Gastroesophageal sphincter (tissue), 4 donors: ENCODE measurements at regions not wholly inside any gene's neighbourhood (a gene's known extent, or its start where the extent isn't known, plus 50 kb on each side); places are given as distances from the start of the nearest gene placed in this dataset.

Source experiments
- ATAC-seq: fragments of 150-250 bp; one replicate; pipeline ENCODE4 v1.9.1; 2016; ENCODE audit warnings: mild to moderate bottlenecking, moderate library complexity
- H3K27ac ChIP-seq, 4 donors: fragments of 200-600 bp; sonication (generic) in 3 of 4; 1 replicate in 3 of 4; 2 replicates in 1 of 4; pipeline ENCODE4 v1.5.1; 2016 to 2019
- H3K27me3 ChIP-seq: fragments of 200-600 bp; sonication (generic); one replicate; pipeline ENCODE4 v1.5.1; 2019
- H3K36me3 ChIP-seq, 2 donors: fragments of 200-600 bp; sonication (generic); one replicate each; pipeline ENCODE4 v1.5.1; 2019; ENCODE audit warnings: control low read depth in 1 of 2
- H3K4me1 ChIP-seq, 3 donors: fragments of 200-600 bp; sonication (generic); 1 replicate in 2 of 3; 2 replicates in 1 of 3; pipeline ENCODE4 v1.5.1; 2016 to 2019; ENCODE audit warnings: control low read depth in 2 of 3
- H3K4me3 ChIP-seq, 2 donors: fragments of 200-600 bp; sonication (generic); one replicate each; pipeline ENCODE4 v1.5.1; 2019; ENCODE audit warnings: mild to moderate bottlenecking in 1 of 2, moderate library complexity in 1 of 2
- H3K9me3 ChIP-seq, 3 donors: fragments of 200-600 bp; sonication (generic); one replicate each; pipeline ENCODE4 v1.5.1; 2017 to 2019; ENCODE audit warnings: control low read depth in 2 of 3
- EP300 ChIP-seq: sonication (generic); formaldehyde crosslinking; IDR thresholded peaks from one replicate; pipeline ENCODE4 v1.6.1; 2017; ENCODE audit warnings: antibody characterized with exemption, mild to moderate bottlenecking
- POLR2A ChIP-seq, 2 donors: fragments of 450-650 bp; IDR thresholded peaks; one replicate each; pipeline ENCODE4 v1.6.1; 2017; ENCODE audit warnings: antibody characterized with exemption in 2 of 2, mild to moderate bottlenecking in 2 of 2, moderate library complexity in 1 of 2
- POLR2AphosphoS5 ChIP-seq: sonication (generic); formaldehyde crosslinking; IDR thresholded peaks from one replicate; pipeline ENCODE4 v1.6.1; 2017; ENCODE audit warnings: antibody characterized with exemption
- whole genome bisulfite sequencing, 2 donors: methylation state at CpG; one replicate each; pipeline ENCODE4 v1.1.5; 2018; ENCODE audit warnings: low coverage in 1 of 2; 5-methylcytosine and 5-hydroxymethylcytosine counted together
- TF ChIP-seq, protein P1 (sequence below), 4 experiments: fragments of 200-600 bp in 2 of 4; fragments of 450-650 bp in 2 of 4; sonication (generic) in 1 of 4; IDR thresholded peaks; one replicate each; pipeline ENCODE4 v1.5.1; 2017 to 2019; ENCODE audit warnings: antibody characterized with exemption in 4 of 4, mild to moderate bottlenecking in 2 of 4, moderate library complexity in 2 of 4

DNA sequence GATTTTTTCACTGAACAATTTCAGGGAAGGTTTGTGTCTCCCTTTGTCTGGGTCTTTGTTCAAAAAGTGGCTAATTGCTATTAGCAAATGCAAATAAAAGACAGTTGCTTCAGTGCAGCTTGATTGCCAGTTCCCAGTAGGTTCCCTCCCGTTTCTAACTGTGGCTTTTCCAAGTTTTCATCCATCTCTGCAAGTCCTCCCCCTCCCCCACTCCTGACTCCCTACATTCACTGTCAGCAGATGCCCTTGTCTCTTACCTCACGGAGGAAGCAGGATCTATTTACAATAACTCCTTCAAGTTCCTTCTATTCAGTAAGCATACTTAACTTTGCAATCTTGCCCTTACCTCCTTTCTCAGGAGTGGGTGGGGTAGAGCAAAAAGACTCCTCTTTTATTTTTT lies 55.4 kb upstream of the SCEL start:
- peaks cover 0 to 19% (median 0%) of the 10 kb centered on the region in 3 donors for H3K4me1 ChIP-seq
- no peak overlapping the region for H3K4me3 ChIP-seq
- H3K27ac ChIP-seq: no peak overlapping the region
- WGBS, 2 donors: 20 to 23% methylated on average over 1 to 2 of the region's 2 CpGs
- ATAC-seq: no peak
- no peaks in the 10 kb centered on the region for H3K27me3 ChIP-seq
- H3K9me3 ChIP-seq: no peaks in the 10 kb centered on the region
- H3K36me3 ChIP-seq: no peaks in the 10 kb centered on the region
- TF ChIP-seq POLR2AphosphoS5: no peak
- TF ChIP-seq, protein P1, sequence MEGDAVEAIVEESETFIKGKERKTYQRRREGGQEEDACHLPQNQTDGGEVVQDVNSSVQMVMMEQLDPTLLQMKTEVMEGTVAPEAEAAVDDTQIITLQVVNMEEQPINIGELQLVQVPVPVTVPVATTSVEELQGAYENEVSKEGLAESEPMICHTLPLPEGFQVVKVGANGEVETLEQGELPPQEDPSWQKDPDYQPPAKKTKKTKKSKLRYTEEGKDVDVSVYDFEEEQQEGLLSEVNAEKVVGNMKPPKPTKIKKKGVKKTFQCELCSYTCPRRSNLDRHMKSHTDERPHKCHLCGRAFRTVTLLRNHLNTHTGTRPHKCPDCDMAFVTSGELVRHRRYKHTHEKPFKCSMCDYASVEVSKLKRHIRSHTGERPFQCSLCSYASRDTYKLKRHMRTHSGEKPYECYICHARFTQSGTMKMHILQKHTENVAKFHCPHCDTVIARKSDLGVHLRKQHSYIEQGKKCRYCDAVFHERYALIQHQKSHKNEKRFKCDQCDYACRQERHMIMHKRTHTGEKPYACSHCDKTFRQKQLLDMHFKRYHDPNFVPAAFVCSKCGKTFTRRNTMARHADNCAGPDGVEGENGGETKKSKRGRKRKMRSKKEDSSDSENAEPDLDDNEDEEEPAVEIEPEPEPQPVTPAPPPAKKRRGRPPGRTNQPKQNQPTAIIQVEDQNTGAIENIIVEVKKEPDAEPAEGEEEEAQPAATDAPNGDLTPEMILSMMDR (IDR thresholded peaks at IDR 0.05): no peak
- no peak for TF ChIP-seq EP300

DNA sequence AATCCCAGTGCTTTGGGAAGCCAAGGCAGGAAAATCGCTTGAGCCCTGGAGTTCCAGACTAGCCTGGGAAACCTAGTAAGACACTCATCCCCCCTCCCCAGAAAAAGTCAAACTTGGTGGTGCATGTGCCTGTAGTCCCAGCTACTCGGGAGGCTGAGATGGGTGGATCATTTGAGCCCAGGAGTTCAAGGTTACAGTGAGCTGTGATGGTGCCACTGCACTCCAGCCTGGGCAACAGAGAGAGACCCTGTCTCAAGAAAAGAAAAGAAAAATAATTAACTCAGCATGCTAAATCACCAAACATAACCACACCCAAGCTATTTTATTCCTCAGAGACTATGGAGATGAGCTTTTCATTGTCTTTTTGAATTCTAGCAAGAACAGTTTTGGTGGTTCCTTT lies 56.2 kb upstream of the SCEL start:
- no peak for TF ChIP-seq POLR2A (IDR thresholded peaks at IDR 0.05)
- no peak for TF ChIP-seq EP300
- TF ChIP-seq POLR2AphosphoS5: no peak
- TF ChIP-seq, protein P1 (IDR thresholded peaks at IDR 0.05): no peak
- Histone ChIP-seq H3K4me1 (peaks cover 0 to 19% (median 0%) of the 10 kb centered on the region in 3 donors), H3K27ac (no peak overlapping the region), H3K36me3 (no peaks in the 10 kb centered on the region), H3K4me3 (no peak overlapping the region), H3K27me3 (no peaks in the 10 kb centered on the region), H3K9me3 (no peaks in the 10 kb centered on the region)
- no CpG with 5 or more reads among the region's 2 CpGs for WGBS, 2 donors
- no peak for ATAC-seq

DNA sequence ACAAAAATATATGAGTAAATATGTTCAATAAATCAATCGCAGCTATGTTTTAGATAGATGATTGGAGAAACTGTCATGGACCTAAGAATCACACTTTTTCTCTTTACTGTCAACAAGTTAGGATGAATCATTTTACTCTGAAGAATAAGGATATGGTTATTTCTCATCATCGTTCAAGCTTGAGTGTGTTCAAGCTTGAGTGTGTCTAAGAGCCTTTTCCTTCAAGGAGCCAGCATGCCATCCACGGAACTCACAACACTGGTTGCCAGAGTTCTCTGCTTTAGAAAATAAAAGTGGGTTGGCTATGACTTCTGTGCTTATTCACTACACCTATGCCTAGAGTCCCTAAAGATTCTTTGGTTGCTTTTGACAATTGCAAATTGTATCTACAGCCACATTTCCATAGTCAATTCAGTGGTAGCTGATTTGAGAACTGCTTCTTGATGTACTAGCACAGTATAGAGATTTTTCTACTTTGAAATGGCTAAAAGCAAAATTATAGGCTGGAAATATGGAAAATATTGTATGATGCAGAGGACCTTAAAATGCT lies 58.1 kb upstream of the SCEL start:
- 73 to 82% methylated on average over 2 to 3 of the region's 3 CpGs for WGBS, 2 donors
- Histone ChIP-seq H3K27ac (no peak overlapping the region), H3K36me3 (no peaks in the 10 kb centered on the region), H3K9me3 (no peaks in the 10 kb centered on the region), H3K27me3 (no peaks in the 10 kb centered on the region), H3K4me1 (peaks cover 0 to 19% (median 0%) of the 10 kb centered on the region in 3 donors), H3K4me3 (no peak overlapping the region)
- ATAC-seq: no peak
- TF ChIP-seq EP300 (no peak), POLR2A (IDR thresholded peaks at IDR 0.05) (no peak), POLR2AphosphoS5 (no peak)
- TF ChIP-seq, protein P1 (IDR thresholded peaks at IDR 0.05): no peak

DNA sequence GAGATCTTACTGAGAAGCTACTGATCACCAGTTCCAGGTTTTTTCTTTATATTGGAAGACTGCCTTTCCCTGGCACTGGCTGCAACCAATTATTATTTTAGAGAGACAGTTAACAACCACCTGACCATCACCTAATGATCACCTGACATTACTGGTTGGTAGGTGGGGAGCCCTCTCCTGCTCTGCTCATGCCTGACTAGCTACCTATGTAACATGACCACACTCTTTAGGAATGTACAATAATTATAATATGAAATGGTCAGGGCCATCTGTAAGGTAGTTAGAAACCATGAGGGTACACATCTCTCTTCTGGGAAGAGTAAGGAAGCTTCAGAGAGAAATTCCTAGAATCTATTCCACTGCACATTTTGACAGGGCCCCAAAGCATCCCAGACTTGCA lies 59.0 kb upstream of the SCEL start:
- Histone ChIP-seq H3K36me3 (no peaks in the 10 kb centered on the region), H3K27me3 (no peaks in the 10 kb centered on the region), H3K4me3 (no peak overlapping the region), H3K9me3 (no peaks in the 10 kb centered on the region), H3K4me1 (peaks cover 0 to 19% (median 0%) of the 10 kb centered on the region in 3 donors), H3K27ac (no peak overlapping the region)
- ATAC-seq: no peak
- TF ChIP-seq, protein P1 (IDR thresholded peaks at IDR 0.05): no peak
- no peak for TF ChIP-seq POLR2AphosphoS5
- no peak for TF ChIP-seq EP300
- TF ChIP-seq POLR2A (IDR thresholded peaks at IDR 0.05): no peak

DNA sequence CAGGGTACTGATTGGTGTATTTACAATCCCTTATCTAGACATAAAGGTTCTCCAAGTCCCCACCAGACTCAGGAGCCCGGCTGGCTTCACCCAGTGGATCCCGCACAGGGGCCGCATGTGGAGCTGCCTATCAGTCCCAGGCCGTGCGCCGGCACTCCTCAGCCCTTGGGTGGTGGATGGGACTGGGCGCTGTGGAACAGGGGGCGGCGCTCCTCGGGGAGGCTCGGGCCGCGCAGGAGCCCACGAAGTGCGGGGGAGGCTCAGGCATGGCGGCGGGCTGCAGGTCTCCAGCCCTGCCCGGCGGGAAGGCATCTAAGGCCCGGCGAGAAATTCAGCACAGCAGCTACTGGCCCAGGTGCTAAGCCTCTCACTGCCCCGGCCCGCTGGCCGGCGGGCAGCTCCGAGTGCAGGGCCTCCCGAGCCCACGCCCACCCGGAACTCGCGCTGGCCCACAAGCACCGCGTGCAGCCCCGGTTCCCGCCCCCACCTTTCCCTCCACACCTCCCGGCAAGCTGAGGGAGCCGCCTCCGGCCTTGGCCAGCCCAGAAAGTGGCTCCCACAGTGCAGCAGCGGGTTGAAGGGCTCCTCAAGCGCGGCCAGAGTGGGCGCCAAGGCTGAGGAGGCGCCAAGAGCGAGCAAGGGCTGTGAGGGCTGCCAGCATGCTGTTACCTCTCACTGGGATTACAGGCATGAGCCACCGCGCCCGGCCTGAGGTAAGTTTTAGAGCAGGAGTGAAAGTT lies 60.0 kb upstream of the SCEL start:
- Histone ChIP-seq H3K4me3 (no peak overlapping the region), H3K9me3 (no peaks in the 10 kb centered on the region), H3K36me3 (no peaks in the 10 kb centered on the region), H3K27me3 (no peaks in the 10 kb centered on the region), H3K4me1 (peaks cover 0 to 19% (median 0%) of the 10 kb centered on the region in 3 donors), H3K27ac (no peak overlapping the region)
- TF ChIP-seq, protein P1 (IDR thresholded peaks at IDR 0.05): no peak
- TF ChIP-seq POLR2A (IDR thresholded peaks at IDR 0.05) (no peak), EP300 (no peak), POLR2AphosphoS5 (no peak)
- no peak for ATAC-seq
- 100% methylated on average over 2 to 5 of the region's 47 CpGs for WGBS, 2 donors
